Sigmoid colon (tissue), 6 donors: ENCODE measurements at regions not wholly inside any gene's neighbourhood (a gene's known extent, or its start where the extent isn't known, plus 50 kb on each side); places are given as distances from the start of the nearest gene placed in this dataset.
A peak's percentile ranks its signal among the peaks of the same experiment; 100 is the strongest.

ENCODE experiments used
- DNase-seq: peaks from one replicate; pipeline ENCODE4 v3.0.0-alpha.2; 2019
- H3K27ac ChIP-seq, 4 donors: fragments of 200-600 bp; sonication (generic); one replicate each; pipeline ENCODE4 v1.5.1; 2016 to 2019; ENCODE audit warnings: mild to moderate bottlenecking in 1 of 4
- H3K27me3 ChIP-seq, 3 donors: fragments of 200-600 bp; sonication (generic); one replicate each; pipeline ENCODE4 v1.5.1; 2019; ENCODE audit warnings: mild to moderate bottlenecking in 1 of 3
- H3K36me3 ChIP-seq, 4 donors: fragments of 200-600 bp; sonication (generic); one replicate each; pipeline ENCODE4 v1.5.1; 2016 to 2019
- H3K4me1 ChIP-seq, 4 donors: fragments of 200-600 bp; sonication (generic); one replicate each; pipeline ENCODE4 v1.5.1; 2017 to 2019
- H3K4me3 ChIP-seq, 4 donors: fragments of 200-600 bp; sonication (generic); one replicate each; pipeline ENCODE4 v1.5.1; 2017 to 2019; ENCODE audit warnings: mild to moderate bottlenecking in 2 of 4, moderate library complexity in 1 of 4
- H3K9me3 ChIP-seq, 4 donors: fragments of 200-600 bp in 3 of 4; sonication (generic) in 3 of 4; one replicate each; pipeline versions ENCODE4 v1.5.1 to v1.6.1; 2013 to 2019
- CTCF ChIP-seq, 4 experiments: fragments of 450-650 bp in 3 of 4; fragments of 200-600 bp in 1 of 4; IDR thresholded peaks; one replicate each; pipeline ENCODE4 v1.5.1; 2016 to 2019; ENCODE audit warnings: antibody characterized with exemption in 4 of 4, mild to moderate bottlenecking in 3 of 4, moderate library complexity in 2 of 4
- EP300 ChIP-seq, 4 donors: sonication (generic); formaldehyde crosslinking; IDR thresholded peaks; one replicate each; pipeline ENCODE4 v1.6.1; 2017; ENCODE audit warnings: antibody characterized with exemption in 4 of 4
- POLR2A ChIP-seq, 2 donors: fragments of 450-650 bp; IDR thresholded peaks; one replicate each; pipeline ENCODE4 v1.6.1; 2016; ENCODE audit warnings: antibody characterized with exemption in 2 of 2, mild to moderate bottlenecking in 2 of 2, moderate library complexity in 2 of 2
- POLR2AphosphoS5 ChIP-seq, 4 donors: sonication (generic); formaldehyde crosslinking; IDR thresholded peaks; one replicate each; pipeline ENCODE4 v1.6.1; 2017; ENCODE audit warnings: antibody characterized with exemption in 4 of 4
- WGBS, 2 donors: extraction: QIAGEN DNeasy Blood & Tissue Kit; methylation state at CpG; one replicate each; pipeline ENCODE4 v1.1.7; 2013; 5-methylcytosine and 5-hydroxymethylcytosine counted together
- intact Hi-C: fragments of 100-400 bp; cut with DNase I; formaldehyde crosslinking; loops from one replicate; pipeline ENCODE4 v1.15.1; 2023
- donor health status: healthy with polysubstance abuse.
- donor health status: healthy.

GRCh38 chr9:105024529-105024928, 96.6 kb upstream of the ABCA1 start:
- Histone ChIP-seq H3K27ac (no peak overlapping the region), H3K4me1 (peaks cover 0 to 12% (median 5%) of the 10 kb centered on the region in 4 donors), H3K9me3 (no peaks in the 10 kb centered on the region), H3K4me3 (no peak overlapping the region), H3K27me3 (no peaks in the 10 kb centered on the region), H3K36me3 (no peaks in the 10 kb centered on the region)
- intact Hi-C loops: no loop called here
- no peak for TF ChIP-seq CTCF (IDR thresholded peaks at IDR 0.05)
- no peak for TF ChIP-seq POLR2A (IDR thresholded peaks at IDR 0.05)
- TF ChIP-seq EP300 (IDR thresholded peaks at IDR 0.05): no peak
- TF ChIP-seq POLR2AphosphoS5 (IDR thresholded peaks at IDR 0.05): no peak
- 86 to 92% methylated on average over 7 of the region's 7 CpGs for WGBS, 2 donors
- no peak for DNase-seq

- Histone ChIP-seq H3K27ac (peak overlapping the region in 1 of 4 donors; percentile 26), H3K9me3 (no peaks in the 10 kb centered on the region), H3K36me3 (no peaks in the 10 kb centered on the region), H3K27me3 (no peaks in the 10 kb centered on the region), H3K4me3 (no peak overlapping the region), H3K4me1 (peaks cover 0 to 12% (median 5%) of the 10 kb centered on the region in 4 donors)
- TF ChIP-seq EP300 (IDR thresholded peaks at IDR 0.05) (no peak), POLR2AphosphoS5 (IDR thresholded peaks at IDR 0.05) (no peak), CTCF (IDR thresholded peaks at IDR 0.05) (no peak), POLR2A (IDR thresholded peaks at IDR 0.05) (no peak)
- 28 to 42% methylated on average over 1 of the region's 1 CpG for WGBS, 2 donors
- no peak for DNase-seq
- intact Hi-C loops: no loop called here
Observed at GRCh38 chr9:105026451-105026850, 98.5 kb upstream of the ABCA1 start.

GRCh38 chr9:105027084-105027483, 99.1 kb upstream of the ABCA1 start:
- no peaks in the 10 kb centered on the region for H3K9me3 ChIP-seq
- no peaks in the 10 kb centered on the region for H3K36me3 ChIP-seq
- WGBS, 2 donors: 84 to 89% methylated on average over 2 of the region's 2 CpGs
- intact Hi-C loops: no loop called here
- TF ChIP-seq POLR2AphosphoS5 (IDR thresholded peaks at IDR 0.05) (no peak), EP300 (IDR thresholded peaks at IDR 0.05) (no peak), CTCF (IDR thresholded peaks at IDR 0.05) (no peak), POLR2A (IDR thresholded peaks at IDR 0.05) (no peak)
- H3K27me3 ChIP-seq: no peaks in the 10 kb centered on the region
- H3K4me1 ChIP-seq: peaks cover 0 to 12% (median 5%) of the 10 kb centered on the region in 4 donors
- peak overlapping the region in 1 of 4 donors; percentile 26 for H3K27ac ChIP-seq
- no peak for DNase-seq
- H3K4me3 ChIP-seq: no peak overlapping the region

GRCh38 chr9:105030285-105030684, 102.3 kb upstream of the ABCA1 start:
- no peak overlapping the region for H3K27ac ChIP-seq
- H3K4me3 ChIP-seq: no peak overlapping the region
- TF ChIP-seq POLR2AphosphoS5 (IDR thresholded peaks at IDR 0.05) (no peak), EP300 (IDR thresholded peaks at IDR 0.05) (no peak), POLR2A (IDR thresholded peaks at IDR 0.05) (no peak), CTCF (IDR thresholded peaks at IDR 0.05) (no peak)
- no peaks in the 10 kb centered on the region for H3K9me3 ChIP-seq
- no peak for DNase-seq
- intact Hi-C loops: no loop called here
- 93 to 94% methylated on average over 3 of the region's 3 CpGs for WGBS, 2 donors
- no peaks in the 10 kb centered on the region for H3K27me3 ChIP-seq
- H3K36me3 ChIP-seq: no peaks in the 10 kb centered on the region
- H3K4me1 ChIP-seq: peaks cover 0 to 12% (median 5%) of the 10 kb centered on the region in 4 donors

GRCh38 chr9:105037139-105037538, 109.2 kb upstream of the ABCA1 start:
- Histone ChIP-seq H3K4me1 (peaks cover 0 to 6% (median 0%) of the 10 kb centered on the region in 4 donors), H3K27me3 (no peaks in the 10 kb centered on the region), H3K4me3 (no peak overlapping the region), H3K9me3 (no peaks in the 10 kb centered on the region), H3K36me3 (no peaks in the 10 kb centered on the region), H3K27ac (no peak overlapping the region)
- no peak for TF ChIP-seq POLR2A (IDR thresholded peaks at IDR 0.05)
- no peak for TF ChIP-seq CTCF (IDR thresholded peaks at IDR 0.05)
- no peak for TF ChIP-seq POLR2AphosphoS5 (IDR thresholded peaks at IDR 0.05)
- TF ChIP-seq EP300 (IDR thresholded peaks at IDR 0.05): no peak
- DNase-seq: no peak
- WGBS, 2 donors: 89 to 93% methylated on average over 1 of the region's 1 CpG
- intact Hi-C loops: no loop called here
